MM.1S (cell line): ENCODE measurements at regions not wholly inside any gene's neighbourhood (a gene's known extent, or its start where the extent isn't known, plus 50 kb on each side); places are given as distances from the start of the nearest gene placed in this dataset.

Experiments
- DNase-seq: peaks from one replicate; pipeline ENCODE4 v3.0.0-alpha.2; 2015
- H2AFZ ChIP-seq: fragments of 300-600 bp; sonication (generic); 2 replicates; pipeline ENCODE4 v1.6.0; 2016; ENCODE audit warnings: antibody characterized with exemption, low read length
- H3F3A ChIP-seq: fragments of 300-600 bp; sonication (generic); 2 replicates; pipeline ENCODE4 v1.6.1; 2016; ENCODE audit warnings: mild to moderate bottlenecking, antibody characterized with exemption, low read length, moderate library complexity, mixed read lengths; ENCODE audit not compliant: insufficient read depth
- H3K27ac ChIP-seq: fragments of 300-600 bp; sonication (generic); 2 replicates; pipeline ENCODE4 v1.5.1; 2016; ENCODE audit warnings: mild to moderate bottlenecking, low read length
- H3K27me3 ChIP-seq: fragments of 300-600 bp; sonication (generic); replicated peaks from 2 replicates; pipeline ENCODE4 v1.6.0; 2016; ENCODE audit warnings: low read length; ENCODE audit not compliant: insufficient read depth
- H3K36me3 ChIP-seq: fragments of 300-600 bp; sonication (generic); replicated peaks from 2 replicates; pipeline ENCODE4 v1.6.1; 2016; ENCODE audit warnings: mild to moderate bottlenecking, low read length, mixed read lengths; ENCODE audit not compliant: insufficient read depth
- H3K4me1 ChIP-seq: fragments of 300-600 bp; sonication (generic); 2 replicates; pipeline ENCODE4 v1.6.1; 2016; ENCODE audit warnings: low read length, mixed read lengths
- H3K4me2 ChIP-seq: fragments of 300-600 bp; sonication (generic); 2 replicates; pipeline ENCODE4 v1.6.0; 2016; ENCODE audit warnings: low read depth, low read length
- H3K4me3 ChIP-seq: fragments of 300-600 bp; sonication (generic); 2 replicates; pipeline ENCODE4 v1.5.1; 2016; ENCODE audit warnings: low read length, mixed read lengths
- H3K79me2 ChIP-seq: fragments of 300-600 bp; sonication (generic); 2 replicates; pipeline ENCODE4 v1.6.1; 2016; ENCODE audit warnings: mixed run types, low read length, mixed read lengths
- H3K9ac ChIP-seq: fragments of 300-600 bp; sonication (generic); 2 replicates; pipeline ENCODE4 v1.6.1; 2016; ENCODE audit warnings: low read length, mixed read lengths
- H3K9me2 ChIP-seq: fragments of 300-600 bp; sonication (generic); replicated peaks from 2 replicates; pipeline ENCODE4 v1.6.1; 2016; ENCODE audit warnings: mild to moderate bottlenecking, low read length, mixed read lengths; ENCODE audit not compliant: insufficient read depth
- H3K9me3 ChIP-seq: fragments of 300-600 bp; sonication (generic); replicated peaks from 2 replicates; pipeline ENCODE4 v1.6.1; 2016; ENCODE audit warnings: mild to moderate bottlenecking, low read length, mixed read lengths; ENCODE audit not compliant: insufficient read depth
- H4K20me1 ChIP-seq: fragments of 300-600 bp; sonication (generic); 2 replicates; pipeline ENCODE4 v1.6.1; 2016; ENCODE audit warnings: mild to moderate bottlenecking, low read length, moderate library complexity, mixed read lengths; ENCODE audit not compliant: insufficient read depth
- CTCF ChIP-seq: fragments of 300-600 bp; sonication (generic); IDR thresholded peaks from 2 replicates; pipeline ENCODE4 v1.5.1; 2016; ENCODE audit warnings: antibody characterized with exemption, low read length, mixed read lengths
- EZH2 ChIP-seq: fragments of 300-600 bp; sonication (generic); optimal IDR thresholded peaks from 2 replicates; pipeline ENCODE3; 2017; ENCODE audit warnings: low read depth, mild to moderate bottlenecking, antibody characterized with exemption, low read length, mixed read lengths
- EZH2phosphoT487 ChIP-seq: fragments of 300-600 bp; sonication (generic); IDR thresholded peaks from 2 replicates; pipeline ENCODE4 v1.6.1; 2018; ENCODE audit warnings: antibody characterized with exemption, low read length

GRCh38 chr2:460861-461260 lies 173.0 kb upstream of the ALKAL2 start:
- Histone ChIP-seq H4K20me1 (no peaks in the 10 kb centered on the region), H3K4me1 (no peaks in the 10 kb centered on the region), H2AFZ (no peak overlapping the region), H3K36me3 (no peaks in the 10 kb centered on the region), H3K9ac (no peak overlapping the region), H3K27ac (no peak overlapping the region), H3K4me2 (no peak overlapping the region), H3K79me2 (no peaks in the 10 kb centered on the region), H3F3A (no peaks in the 10 kb centered on the region), H3K27me3 (no peaks in the 10 kb centered on the region), H3K9me3 (no peaks in the 10 kb centered on the region), H3K9me2 (no peaks in the 10 kb centered on the region), H3K4me3 (no peak overlapping the region)
- no peak for TF ChIP-seq EZH2phosphoT487
- peak; percentile 21 for DNase-seq

GRCh38 chr2:459931-460330 lies 172.0 kb upstream of the ALKAL2 start:
- TF ChIP-seq EZH2: no peak
- no peak for TF ChIP-seq CTCF
- no peak for TF ChIP-seq EZH2phosphoT487
- Histone ChIP-seq H3K27ac (no peak overlapping the region), H3K9me2 (no peaks in the 10 kb centered on the region), H4K20me1 (no peaks in the 10 kb centered on the region), H3K4me2 (no peak overlapping the region), H3K4me1 (no peaks in the 10 kb centered on the region), H3K9me3 (no peaks in the 10 kb centered on the region), H3K36me3 (no peaks in the 10 kb centered on the region), H3K79me2 (no peaks in the 10 kb centered on the region), H3K9ac (no peak overlapping the region), H3F3A (no peaks in the 10 kb centered on the region), H2AFZ (no peak overlapping the region), H3K27me3 (no peaks in the 10 kb centered on the region), H3K4me3 (no peak overlapping the region)
- no peak for DNase-seq

GRCh38 chr2:458425-458815 lies 170.5 kb upstream of the ALKAL2 start:
- H3K27me3 ChIP-seq: no peaks in the 10 kb centered on the region
- H3K9ac ChIP-seq: no peak overlapping the region
- no peaks in the 10 kb centered on the region for H3K36me3 ChIP-seq
- no peaks in the 10 kb centered on the region for H3K9me3 ChIP-seq
- H3F3A ChIP-seq: no peaks in the 10 kb centered on the region
- H3K9me2 ChIP-seq: no peaks in the 10 kb centered on the region
- DNase-seq: no peak
- no peak overlapping the region for H3K4me2 ChIP-seq
- H2AFZ ChIP-seq: no peak overlapping the region
- H3K79me2 ChIP-seq: no peaks in the 10 kb centered on the region
- no peak overlapping the region for H3K27ac ChIP-seq
- H3K4me1 ChIP-seq: no peaks in the 10 kb centered on the region
- H3K4me3 ChIP-seq: no peak overlapping the region
- H4K20me1 ChIP-seq: no peaks in the 10 kb centered on the region
- no peak for TF ChIP-seq EZH2phosphoT487
- TF ChIP-seq CTCF: no peak
- no peak for TF ChIP-seq EZH2

- H3K9me2 ChIP-seq: no peaks in the 10 kb centered on the region
- H3K27ac ChIP-seq: no peak overlapping the region
- no peak for TF ChIP-seq CTCF
- no peak for TF ChIP-seq EZH2
- TF ChIP-seq EZH2phosphoT487: no peak
- H2AFZ ChIP-seq: no peak overlapping the region
- no peak overlapping the region for H3K4me2 ChIP-seq
- no peaks in the 10 kb centered on the region for H3K36me3 ChIP-seq
- no peaks in the 10 kb centered on the region for H4K20me1 ChIP-seq
- no peak overlapping the region for H3K9ac ChIP-seq
- H3K27me3 ChIP-seq: no peaks in the 10 kb centered on the region
- H3K9me3 ChIP-seq: no peaks in the 10 kb centered on the region
- no peak overlapping the region for H3K4me3 ChIP-seq
- H3K79me2 ChIP-seq: no peaks in the 10 kb centered on the region
- DNase-seq: no peak
- no peaks in the 10 kb centered on the region for H3F3A ChIP-seq
- no peaks in the 10 kb centered on the region for H3K4me1 ChIP-seq
Measured at GRCh38 chr2:457792-458424, 170.0 kb upstream of the ALKAL2 start.
